Suppressor macrophage treated with lipopolysaccharide for 4 hours (primary cell): ENCODE measurements at regions not wholly inside any gene's neighbourhood (a gene's known extent, or its start where the extent isn't known, plus 50 kb on each side); places are given as distances from the start of the nearest gene placed in this dataset.
A peak's percentile ranks its signal among the peaks of the same experiment; 100 is the strongest.

ENCODE experiments used
- DNase-seq: peaks from one replicate; pipeline ENCODE4 v3.0.0-alpha.2; 2020

GRCh38 chr11:119545978-119546915 lies 123.3 kb upstream of the THY1 start:
- no peak for DNase-seq

- DNase-seq: peak; percentile 20
Measured at GRCh38 chr11:119540370-119541125, 117.6 kb upstream of the THY1 start.

GRCh38 chr11:119539583-119539982 lies 116.6 kb upstream of the THY1 start:
- DNase-seq: no peak

GRCh38 chr11:119538753-119539152 lies 115.8 kb upstream of the THY1 start:
- peak; percentile 94 for DNase-seq

GRCh38 chr11:119537306-119538253 lies 114.6 kb upstream of the THY1 start:
- DNase-seq: no peak

- no peak for DNase-seq
Measured at GRCh38 chr11:119536801-119537200, 113.8 kb upstream of the THY1 start.

GRCh38 chr11:119533921-119534736 lies 111.2 kb upstream of the THY1 start:
- peak; percentile 90 for DNase-seq

GRCh38 chr11:119533462-119533861 lies 110.5 kb upstream of the THY1 start:
- no peak for DNase-seq

GRCh38 chr11:119532551-119532950 lies 109.6 kb upstream of the THY1 start:
- no peak for DNase-seq

GRCh38 chr11:119531623-119532022 lies 108.7 kb upstream of the THY1 start:
- DNase-seq: no peak

GRCh38 chr11:119531056-119531455 lies 108.1 kb upstream of the THY1 start:
- DNase-seq: no peak

- no peak for DNase-seq
Measured at GRCh38 chr11:119530509-119530908, 107.5 kb upstream of the THY1 start.

GRCh38 chr11:119529936-119530335 lies 107.0 kb upstream of the THY1 start:
- no peak for DNase-seq

GRCh38 chr11:119529063-119529845 lies 106.3 kb upstream of the THY1 start:
- no peak for DNase-seq

GRCh38 chr11:119525867-119526196 lies 102.9 kb upstream of the THY1 start:
- DNase-seq: no peak

- peak; percentile 91 for DNase-seq
Measured at GRCh38 chr11:119525180-119525866, 102.4 kb upstream of the THY1 start.

GRCh38 chr11:119523539-119524157 lies 100.7 kb upstream of the THY1 start:
- DNase-seq: no peak

- no peak for DNase-seq
Measured at GRCh38 chr11:119522609-119523008, 99.6 kb upstream of the THY1 start.

GRCh38 chr11:119521551-119521950 lies 98.6 kb upstream of the THY1 start:
- DNase-seq: no peak

- no peak for DNase-seq
Measured at GRCh38 chr11:119520966-119521365, 98.0 kb upstream of the THY1 start.
